Psoas muscle (tissue), 7 donors: ENCODE measurements at regions not wholly inside any gene's neighbourhood (a gene's known extent, or its start where the extent isn't known, plus 50 kb on each side); places are given as distances from the start of the nearest gene placed in this dataset.

Experiments used
- ATAC-seq, 4 donors: fragments of 200-7000 bp; cut with Tn5 transposase; one replicate each; pipeline ENCODE4 v1.9.1; 2020; ENCODE audit warnings: moderate library complexity in 3 of 4, mild to moderate bottlenecking in 2 of 4
- DNase-seq, 2 donors: peaks; one replicate each; pipeline ENCODE4 v3.0.0-alpha.2; 2020
- H3K27ac ChIP-seq: fragments of 200-600 bp; one replicate; pipeline ENCODE4 v1.8.0; 2022
- H3K27me3 ChIP-seq, 3 donors: fragments of 200-600 bp in 1 of 3; one replicate each; pipeline versions ENCODE4 v1.6.1 to v1.8.0; 2013 to 2022; ENCODE audit warnings: low read length in 2 of 3, mild to moderate bottlenecking in 2 of 3, moderate library complexity in 1 of 3; ENCODE audit not compliant: insufficient read depth in 3 of 3
- H3K36me3 ChIP-seq, 2 donors: fragments of 200-600 bp in 1 of 2; one replicate each; pipeline versions ENCODE4 v1.6.1 to v1.8.0; 2013 to 2022; ENCODE audit warnings: low read depth in 1 of 2, mild to moderate bottlenecking in 1 of 2, moderate library complexity in 1 of 2; ENCODE audit not compliant: insufficient read depth in 1 of 2
- H3K4me1 ChIP-seq: fragments of 200-600 bp; one replicate; pipeline ENCODE4 v1.8.0; 2022
- H3K4me3 ChIP-seq: fragments of 200-600 bp; one replicate; pipeline ENCODE4 v1.8.0; 2022; ENCODE audit warnings: mild to moderate bottlenecking
- H3K9me3 ChIP-seq: fragments of 200-600 bp; one replicate; pipeline ENCODE4 v1.8.0; 2022
- WGBS, 3 donors: extraction: QIAGEN DNeasy Blood & Tissue Kit; methylation state at CpG; one replicate each; pipeline versions ENCODE4 v1.1.6 to v1.1.7; 2013; 5-methylcytosine and 5-hydroxymethylcytosine counted together
- intact Hi-C, 2 donors: fragments of 100-400 bp; cut with DNase I; formaldehyde crosslinking; loops; one replicate each; pipeline versions ENCODE4 v1.11.0 to v1.14.2; 2022
- TF ChIP-seq, protein P1 (sequence below): fragments of 200-600 bp; IDR thresholded peaks from one replicate; pipeline ENCODE4 v1.8.0; 2022; ENCODE audit warnings: antibody characterized with exemption
- donor health status: healthy with polysubstance abuse.
- donor health status: DM: no; HTN: no; CAD: no; lungs with moderate emphysema.
- donor health status: Bipolar disorder and iron deficiency.
- donor health status: healthy.
- donor health status: DM: yes; HTN: yes; CAD: no.
- donor health status: DM: no; HTN: no; CAD: no.
- donor health status: DM: yes; HTN: yes; CAD: no.

DNA sequence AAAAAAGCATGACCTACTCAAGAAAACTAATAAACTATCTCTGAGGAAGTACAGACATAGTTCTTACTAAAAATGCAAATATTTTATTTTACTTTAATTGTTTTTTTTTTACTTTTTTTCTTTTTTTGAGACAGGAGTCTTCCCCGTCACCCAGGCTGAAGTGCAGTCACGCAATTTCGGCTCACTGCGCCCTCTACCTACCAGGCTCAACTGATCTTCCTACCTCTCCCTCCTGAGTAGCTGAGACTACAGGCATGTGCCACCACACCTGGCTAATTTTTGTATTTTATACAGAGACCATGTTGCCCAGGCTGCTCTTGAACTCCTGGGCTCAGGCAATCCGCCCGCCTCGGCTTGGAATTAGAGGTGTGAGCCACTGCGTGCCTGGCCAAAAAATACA, 1263.1 kb downstream of the KCNT2 start:
- Histone ChIP-seq H3K27me3 (no peaks in the 10 kb centered on the region), H3K9me3 (no peaks in the 10 kb centered on the region), H3K4me3 (no peak overlapping the region), H3K4me1 (no peaks in the 10 kb centered on the region), H3K36me3 (no peaks in the 10 kb centered on the region), H3K27ac (no peak overlapping the region)
- WGBS, 3 donors, result 69 to 74% (median 74%) methylated on average over 8 of the region's 8 CpGs
- intact Hi-C loops, result no loop called here
- peak in 1 of 2 donors; percentile 23 for DNase-seq
- ATAC-seq, result no peak
- TF ChIP-seq, protein P1, sequence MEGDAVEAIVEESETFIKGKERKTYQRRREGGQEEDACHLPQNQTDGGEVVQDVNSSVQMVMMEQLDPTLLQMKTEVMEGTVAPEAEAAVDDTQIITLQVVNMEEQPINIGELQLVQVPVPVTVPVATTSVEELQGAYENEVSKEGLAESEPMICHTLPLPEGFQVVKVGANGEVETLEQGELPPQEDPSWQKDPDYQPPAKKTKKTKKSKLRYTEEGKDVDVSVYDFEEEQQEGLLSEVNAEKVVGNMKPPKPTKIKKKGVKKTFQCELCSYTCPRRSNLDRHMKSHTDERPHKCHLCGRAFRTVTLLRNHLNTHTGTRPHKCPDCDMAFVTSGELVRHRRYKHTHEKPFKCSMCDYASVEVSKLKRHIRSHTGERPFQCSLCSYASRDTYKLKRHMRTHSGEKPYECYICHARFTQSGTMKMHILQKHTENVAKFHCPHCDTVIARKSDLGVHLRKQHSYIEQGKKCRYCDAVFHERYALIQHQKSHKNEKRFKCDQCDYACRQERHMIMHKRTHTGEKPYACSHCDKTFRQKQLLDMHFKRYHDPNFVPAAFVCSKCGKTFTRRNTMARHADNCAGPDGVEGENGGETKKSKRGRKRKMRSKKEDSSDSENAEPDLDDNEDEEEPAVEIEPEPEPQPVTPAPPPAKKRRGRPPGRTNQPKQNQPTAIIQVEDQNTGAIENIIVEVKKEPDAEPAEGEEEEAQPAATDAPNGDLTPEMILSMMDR, result no peak

DNA sequence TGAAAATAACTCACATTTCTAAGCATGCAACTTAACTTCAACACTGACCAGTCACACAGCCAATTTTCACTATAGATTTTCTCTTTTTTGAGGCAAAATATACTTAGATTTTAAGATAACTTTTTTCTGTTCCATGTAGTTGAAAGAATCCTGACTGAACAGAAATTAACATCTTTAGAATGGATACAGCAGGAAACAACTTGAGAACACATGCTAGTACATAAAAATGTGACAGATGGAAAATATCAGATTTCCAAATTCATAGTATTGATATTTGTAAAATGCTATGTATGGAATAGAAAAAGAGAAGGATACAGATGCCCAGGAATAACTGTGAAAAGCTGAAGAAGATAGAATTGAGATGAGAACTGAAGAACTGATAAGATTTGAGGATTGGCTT, 1270.6 kb downstream of the KCNT2 start:
- no peak for DNase-seq
- no peaks in the 10 kb centered on the region for H3K9me3 ChIP-seq
- TF ChIP-seq, protein P1, result no peak
- intact Hi-C loops, result no loop called here
- no peak overlapping the region for H3K4me3 ChIP-seq
- no peak overlapping the region for H3K27ac ChIP-seq
- H3K36me3 ChIP-seq, result no peaks in the 10 kb centered on the region
- no peaks in the 10 kb centered on the region for H3K4me1 ChIP-seq
- no peak for ATAC-seq
- H3K27me3 ChIP-seq, result no peaks in the 10 kb centered on the region

DNA sequence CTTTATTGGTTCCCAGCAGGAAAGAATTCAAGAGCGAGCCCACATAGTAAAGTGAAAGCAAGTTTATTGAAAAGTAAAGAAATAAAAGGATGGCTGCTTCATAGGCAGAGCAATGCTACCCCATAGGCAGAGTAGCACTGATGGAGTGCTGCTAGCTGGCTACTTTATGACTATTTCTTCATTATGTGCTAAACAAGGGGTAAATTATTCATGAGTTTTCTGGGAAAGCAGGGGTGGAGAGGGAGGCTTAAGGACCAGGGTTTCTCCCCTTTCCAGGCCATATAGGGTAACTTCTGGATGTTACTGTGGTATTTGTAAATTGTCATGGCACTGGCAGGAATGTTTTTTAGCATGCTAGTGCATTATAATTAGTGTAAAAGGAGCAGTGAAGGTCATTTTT, 1271.4 kb downstream of the KCNT2 start:
- ATAC-seq, result no peak
- no peak for DNase-seq
- intact Hi-C loops, result no loop called here
- Histone ChIP-seq H3K27ac (no peak overlapping the region), H3K36me3 (no peaks in the 10 kb centered on the region), H3K4me3 (no peak overlapping the region), H3K27me3 (no peaks in the 10 kb centered on the region), H3K4me1 (no peaks in the 10 kb centered on the region), H3K9me3 (no peaks in the 10 kb centered on the region)
- TF ChIP-seq, protein P1, result no peak
- 77 to 89% (median 81%) methylated on average over 1 of the region's 1 CpG for WGBS, 3 donors

DNA sequence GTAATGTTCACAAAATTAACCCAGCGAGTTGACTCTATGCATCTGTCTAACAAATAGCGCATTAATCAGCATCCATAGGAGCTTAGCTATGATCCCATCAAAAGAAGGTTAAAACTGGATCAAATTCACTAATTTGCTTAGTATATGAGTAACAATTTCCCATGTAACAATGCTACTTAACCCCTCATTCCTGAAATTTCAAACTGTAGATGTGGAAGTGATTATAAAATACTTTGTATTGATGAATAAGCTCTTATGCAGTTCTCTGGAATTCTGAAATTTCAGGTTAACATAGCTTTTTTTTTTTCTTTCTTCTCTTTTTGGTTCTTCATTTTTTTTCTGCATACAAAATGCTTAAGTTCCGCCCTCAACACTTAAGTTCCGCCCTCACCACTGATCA, 1272.7 kb downstream of the KCNT2 start:
- H3K27me3 ChIP-seq, result no peaks in the 10 kb centered on the region
- intact Hi-C loops, result no loop called here
- H3K27ac ChIP-seq, result no peak overlapping the region
- TF ChIP-seq, protein P1, result no peak
- DNase-seq, result no peak
- H3K4me1 ChIP-seq, result no peaks in the 10 kb centered on the region
- H3K4me3 ChIP-seq, result no peak overlapping the region
- no peaks in the 10 kb centered on the region for H3K9me3 ChIP-seq
- H3K36me3 ChIP-seq, result no peaks in the 10 kb centered on the region
- no peak for ATAC-seq
- 81 to 90% (median 87%) methylated on average over 4 of the region's 4 CpGs for WGBS, 3 donors

DNA sequence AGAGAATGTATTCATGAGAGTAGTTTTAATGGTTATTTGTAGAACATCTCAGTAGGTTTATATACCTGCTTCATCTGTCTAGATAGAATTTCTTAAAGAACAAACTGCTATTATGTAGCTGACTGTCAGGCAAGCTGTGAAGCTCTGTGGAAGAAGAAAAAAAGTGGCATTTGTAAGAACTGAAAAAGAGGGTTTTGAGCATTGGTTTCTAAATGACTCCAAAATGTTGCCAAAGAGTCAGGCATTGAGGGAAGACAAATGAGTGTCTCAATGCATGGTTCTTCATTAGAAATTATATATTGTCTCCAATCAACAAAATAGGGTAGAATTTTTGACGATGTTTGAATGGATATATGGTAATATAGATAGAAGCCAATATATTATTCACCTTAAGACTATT, 1276.1 kb downstream of the KCNT2 start:
- H3K9me3 ChIP-seq, result no peaks in the 10 kb centered on the region
- H3K36me3 ChIP-seq, result no peaks in the 10 kb centered on the region
- WGBS, 3 donors, result 92 to 97% (median 95%) methylated on average over 1 of the region's 1 CpG
- H3K27ac ChIP-seq, result no peak overlapping the region
- no peaks in the 10 kb centered on the region for H3K27me3 ChIP-seq
- intact Hi-C loops, result no loop called here
- ATAC-seq (no peak), DNase-seq (no peak)
- no peak overlapping the region for H3K4me3 ChIP-seq
- no peaks in the 10 kb centered on the region for H3K4me1 ChIP-seq
- TF ChIP-seq, protein P1, result no peak
